ENCODE measurements at regions not wholly inside any gene's neighbourhood (a gene's known extent, or its start where the extent isn't known, plus 50 kb on each side); places are given as distances from the start of the nearest gene placed in this dataset.

DNA sequence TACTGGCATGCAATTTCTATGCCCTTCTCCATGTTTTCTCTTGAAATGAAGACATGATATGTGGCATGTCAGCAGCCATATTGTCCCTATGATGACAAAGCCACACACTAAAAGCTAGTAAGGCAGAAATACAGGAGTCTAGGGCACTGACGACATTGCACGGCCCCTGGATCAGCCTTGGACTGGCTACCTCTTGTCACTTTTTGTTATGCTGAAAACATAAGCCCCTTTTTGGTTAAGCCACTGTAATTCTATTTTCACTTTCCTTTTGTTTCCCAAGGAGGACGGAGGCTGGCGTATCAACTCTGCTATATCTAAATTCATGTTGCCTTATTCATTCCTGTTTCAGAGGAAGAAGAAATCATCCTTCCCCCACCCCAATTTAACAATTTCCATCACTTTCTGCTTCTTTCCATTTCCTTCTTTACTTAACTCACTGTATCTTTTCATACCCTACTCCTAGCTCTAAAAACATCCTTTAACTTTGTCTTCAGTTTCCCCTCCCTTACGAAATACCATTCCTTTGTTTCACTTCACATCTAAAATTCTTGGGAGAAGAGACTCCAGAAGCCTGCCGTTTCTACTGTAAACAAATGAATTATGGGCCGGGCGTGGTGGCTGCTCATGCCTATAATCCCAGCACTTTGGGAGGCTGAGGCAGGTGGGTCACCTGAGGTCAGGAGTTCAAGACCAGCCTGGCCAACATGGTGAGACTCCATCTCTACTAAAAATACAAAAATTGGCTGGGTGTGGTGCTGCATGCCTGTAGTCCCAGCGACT is 364.1 kb downstream of the PCNX1 start:
- ATAC-seq (no peak), FAIRE-seq (no peak), DNase-seq (ENCODE audit: extremely low read depth in 1 of 4, low spot score in 3 of 4) (no peak)
- Histone ChIP-seq H4K20me1 (replicated peaks; ENCODE audit: control insufficient read depth, insufficient read depth, low read length) (no peaks in the 10 kb centered on the region), H3K9ac (ENCODE audit: insufficient read depth in 1 of 2, low read depth in 2 of 2, low read length in 2 of 2) (no peak overlapping the region), H3K79me2 (ENCODE audit: control insufficient read depth, insufficient read depth, low read length) (no peaks in the 10 kb centered on the region), H3K9me1 (ENCODE audit: control insufficient read depth, insufficient read depth, low read length) (no peaks in the 10 kb centered on the region), H3K4me3 (no peak overlapping the region), H3K9me3 (replicated peaks; ENCODE audit: control insufficient read depth, insufficient read depth, low read depth, low read length) (no peaks in the 10 kb centered on the region), H3K4me2 (ENCODE audit: insufficient read depth, low read length) (no peak overlapping the region), H3K4me1 (replicated peaks in 1 of 2; ENCODE audit: control insufficient read depth in 2 of 2, insufficient read depth in 2 of 2, low read length in 2 of 2) (no peaks in the 10 kb centered on the region), H3K27me3 (ENCODE audit: control insufficient read depth in 2 of 2, insufficient read depth in 2 of 2, low read length in 2 of 2) (no peaks in the 10 kb centered on the region), H3K27ac (ENCODE audit: extremely low read depth, low read depth, low read length) (no peak overlapping the region), H2AFZ (ENCODE audit: low read depth, low read length) (no peak overlapping the region), H3K36me3 (ENCODE audit: control insufficient read depth, insufficient read depth, low read length) (no peaks in the 10 kb centered on the region)
- POLR2A ChIA-PET, result no interaction called here
- intact Hi-C loops (cut with micrococcal nuclease) (no loop called here), in situ Hi-C loops (cut with MboI) (no loop called here)
- TF ChIP-seq MLLT1 (IDR thresholded peaks at IDR 0.05), result no peak
- TF ChIP-seq, protein P1, sequence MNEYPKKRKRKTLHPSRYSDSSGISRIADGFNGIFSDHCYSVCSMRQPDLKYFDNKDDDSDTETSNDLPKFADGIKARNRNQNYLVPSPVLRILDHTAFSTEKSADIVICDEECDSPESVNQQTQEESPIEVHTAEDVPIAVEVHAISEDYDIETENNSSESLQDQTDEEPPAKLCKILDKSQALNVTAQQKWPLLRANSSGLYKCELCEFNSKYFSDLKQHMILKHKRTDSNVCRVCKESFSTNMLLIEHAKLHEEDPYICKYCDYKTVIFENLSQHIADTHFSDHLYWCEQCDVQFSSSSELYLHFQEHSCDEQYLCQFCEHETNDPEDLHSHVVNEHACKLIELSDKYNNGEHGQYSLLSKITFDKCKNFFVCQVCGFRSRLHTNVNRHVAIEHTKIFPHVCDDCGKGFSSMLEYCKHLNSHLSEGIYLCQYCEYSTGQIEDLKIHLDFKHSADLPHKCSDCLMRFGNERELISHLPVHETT (CRISPR knock-in tag; conservative IDR thresholded peaks at IDR 0.05 in 1 of 2, IDR thresholded peaks at IDR 0.05 in 1 of 2), result no peak
- no peak for TF ChIP-seq U2AF1 (optimal IDR thresholded peaks at IDR 0.05; ENCODE audit: low read depth, low read length)
- no peak for TF ChIP-seq MCM2 (IDR thresholded peaks at IDR 0.05; ENCODE audit: low read depth)
- no peak for TF ChIP-seq FOXP1 (CRISPR knock-in tag; IDR thresholded peaks at IDR 0.05)
- WGBS (ENCODE audit: insufficient coverage, low coverage, missing lambda C conversion rate), result 1% methylated on average over 7 of the region's 9 CpGs
- BruUV-seq (replicated peaks), result no TSS peak
- CTCF ChIA-PET (ENCODE audit: low intra/inter-chr PET ratio), result no interaction called here

All from K562 (cell line).